GM23338 (cell line): ENCODE measurements at regions not wholly inside any gene's neighbourhood (a gene's known extent, or its start where the extent isn't known, plus 50 kb on each side); places are given as distances from the start of the nearest gene placed in this dataset.

ENCODE experiments used
- ATAC-seq: fragments of 200-7000 bp; cut with Tn5 transposase; 3 replicates; pipeline ENCODE4 v1.9.1; 2020
- DNase-seq: peaks from one replicate; pipeline ENCODE4 v3.0.0-alpha.2; 2015; ENCODE audit warnings: low spot score
- H2AFZ ChIP-seq: fragments of 200-600 bp; sonication (generic); 2 replicates; pipeline ENCODE4 v1.8.0; 2016; ENCODE audit warnings: antibody characterized with exemption, mild to moderate bottlenecking, moderate library complexity
- H3F3A ChIP-seq: fragments of 200-600 bp; sonication (generic); replicated peaks from 2 replicates; pipeline ENCODE4 v1.8.0; 2017; ENCODE audit warnings: antibody characterized with exemption, mixed run types, low read depth
- H3K27ac ChIP-seq: fragments of 200-600 bp; sonication (generic); 2 replicates; pipeline ENCODE4 v1.6.1; 2016; ENCODE audit warnings: low read depth
- H3K27me3 ChIP-seq: fragments of 200-600 bp; sonication (generic); 2 replicates; pipeline ENCODE4 v1.8.0; 2016; ENCODE audit warnings: mild to moderate bottlenecking, mixed run types, moderate library complexity; ENCODE audit not compliant: insufficient read depth
- H3K36me3 ChIP-seq: fragments of 200-600 bp; sonication (generic); 2 replicates; pipeline ENCODE4 v1.8.0; 2016; ENCODE audit warnings: mild to moderate bottlenecking; ENCODE audit not compliant: insufficient read depth
- H3K4me1 ChIP-seq: fragments of 200-600 bp; sonication (generic); 2 replicates; pipeline ENCODE4 v1.8.0; 2016; ENCODE audit warnings: mild to moderate bottlenecking, moderate library complexity; ENCODE audit not compliant: insufficient read depth
- H3K4me2 ChIP-seq: fragments of 200-600 bp; sonication (generic); 2 replicates; pipeline ENCODE4 v1.7.1; 2017; ENCODE audit warnings: mixed run types
- H3K4me3 ChIP-seq: fragments of 200-600 bp; sonication (generic); 2 replicates; pipeline ENCODE4 v1.6.1; 2016; ENCODE audit warnings: mixed run types
- H3K79me2 ChIP-seq: fragments of 200-600 bp; sonication (generic); replicated peaks from 2 replicates; pipeline ENCODE4 v1.8.0; 2017; ENCODE audit warnings: mild to moderate bottlenecking; ENCODE audit not compliant: insufficient read depth
- H3K9me2 ChIP-seq: fragments of 200-600 bp; sonication (generic); 2 replicates; pipeline ENCODE4 v1.8.0; 2017; ENCODE audit not compliant: insufficient read depth
- H4K20me1 ChIP-seq: fragments of 200-600 bp; sonication (generic); replicated peaks from 2 replicates; pipeline ENCODE4 v1.8.0; 2017; ENCODE audit warnings: mild to moderate bottlenecking; ENCODE audit not compliant: insufficient read depth
- H3K27ac Mint-ChIP-seq: 2 replicates; pipeline ENCODE4 v1.8.0; 2020; ENCODE audit warnings: inconsistent platforms, mild to moderate bottlenecking, moderate library complexity, mixed read lengths
- H3K27me3 Mint-ChIP-seq: 3 replicates; pipeline ENCODE4 v1.8.0; 2022; ENCODE audit warnings: low read depth, mild to moderate bottlenecking, moderate library complexity, mixed read lengths, inconsistent platforms; ENCODE audit not compliant: insufficient read depth, poor library complexity
- H3K36me3 Mint-ChIP-seq: 3 replicates; pipeline ENCODE4 v1.8.0; 2021; ENCODE audit warnings: low read depth, mild to moderate bottlenecking, inconsistent platforms, moderate library complexity, mixed read lengths
- H3K4me1 Mint-ChIP-seq: 3 replicates; pipeline ENCODE4 v1.8.0; 2020; ENCODE audit warnings: mild to moderate bottlenecking, inconsistent platforms, mixed read lengths
- H3K4me3 Mint-ChIP-seq: 3 replicates; pipeline ENCODE4 v1.8.0; 2021; ENCODE audit warnings: moderate library complexity, mild to moderate bottlenecking, inconsistent platforms, mixed read lengths
- H3K9me3 Mint-ChIP-seq: 3 replicates; pipeline ENCODE4 v1.8.0; 2020; ENCODE audit warnings: moderate library complexity, mild to moderate bottlenecking, inconsistent platforms, mixed read lengths
- CREB1 ChIP-seq: fragments of 250-450 bp; sonication (Bioruptor Pico); IDR thresholded peaks from 2 replicates; pipeline ENCODE4 v1.5.0; 2020; ENCODE audit warnings: low read depth, mild to moderate bottlenecking, moderate library complexity
- CTCF ChIP-seq, 2 experiments: fragments of 200-600 bp in 1 of 2; sonication (generic) in 1 of 2; conservative IDR thresholded peaks; 2 replicates each; pipeline versions ENCODE4 v1.5.1 to v1.6.1; 2016 to 2017; ENCODE audit warnings: antibody characterized with exemption in 2 of 2, low read depth in 2 of 2, mild to moderate bottlenecking in 2 of 2, moderate library complexity in 1 of 2
- ETS1 ChIP-seq: IDR thresholded peaks from 2 replicates; pipeline ENCODE4 v1.6.1; 2016; ENCODE audit warnings: antibody characterized with exemption
- EZH2 ChIP-seq: fragments of 200-600 bp; sonication (generic); IDR thresholded peaks from one replicate; pipeline ENCODE4 v1.8.0; 2017; ENCODE audit warnings: antibody characterized with exemption, mild to moderate bottlenecking, low read depth; ENCODE audit not compliant: unreplicated experiment
- EZH2phosphoT487 ChIP-seq: fragments of 200-600 bp; sonication (generic); IDR thresholded peaks from one replicate; pipeline ENCODE4 v1.8.1; 2018; ENCODE audit warnings: antibody characterized with exemption; ENCODE audit not compliant: unreplicated experiment
- JUNB ChIP-seq: IDR thresholded peaks from one replicate; pipeline ENCODE4 v1.6.1; 2016; ENCODE audit warnings: antibody characterized with exemption; ENCODE audit not compliant: unreplicated experiment
- NANOG ChIP-seq: IDR thresholded peaks from 2 replicates; pipeline ENCODE4 v1.6.1; 2016; ENCODE audit warnings: antibody characterized with exemption, borderline replicate concordance
- POLR2AphosphoS5 ChIP-seq: IDR thresholded peaks from 2 replicates; pipeline ENCODE4 v1.6.1; 2016; ENCODE audit warnings: antibody characterized with exemption, low read depth
- REST ChIP-seq: IDR thresholded peaks from one replicate; pipeline ENCODE4 v1.6.1; 2018; ENCODE audit warnings: antibody characterized with exemption; ENCODE audit not compliant: unreplicated experiment
- STAT1 ChIP-seq: IDR thresholded peaks from one replicate; pipeline ENCODE4 v1.6.1; 2016; ENCODE audit warnings: antibody characterized with exemption; ENCODE audit not compliant: unreplicated experiment
- ZNF114 ChIP-seq: fragments of 250-450 bp; sonication (Bioruptor Pico); IDR thresholded peaks from 2 replicates; pipeline ENCODE4 v1.5.0; 2020; ENCODE audit warnings: mild to moderate bottlenecking, moderate library complexity
- ZNF331 ChIP-seq: fragments of 250-450 bp; sonication (Bioruptor Pico); IDR thresholded peaks from 2 replicates; pipeline ENCODE4 v1.5.0; 2020; ENCODE audit warnings: low read depth, mild to moderate bottlenecking, moderate library complexity
- ZNF462 ChIP-seq: fragments of 250-450 bp; sonication (Bioruptor Pico); IDR thresholded peaks from 2 replicates; pipeline ENCODE4 v1.5.0; 2020; ENCODE audit warnings: mild to moderate bottlenecking, moderate library complexity

- TF ChIP-seq STAT1 (no peak), ZNF331 (CRISPR knock-in tag) (no peak), POLR2AphosphoS5 (no peak), CREB1 (CRISPR knock-in tag) (no peak), CTCF (conservative IDR thresholded peaks at IDR 0.05; ENCODE audit: low read depth in 2 of 2) (no peak), EZH2 (no peak), ZNF114 (CRISPR knock-in tag) (no peak), ETS1 (no peak), REST (no peak), NANOG (no peak), EZH2phosphoT487 (no peak), JUNB (no peak), ZNF462 (CRISPR knock-in tag) (no peak)
- H3K9me3 Mint-ChIP-seq = no peaks in the 10 kb centered on the region; the same call in 2 of the 3 replicates
- no peaks in the 10 kb centered on the region for H3K79me2 ChIP-seq
- H3K36me3 Mint-ChIP-seq = no peaks in the 10 kb centered on the region; the same call in 2 of the 3 replicates
- H3K4me2 ChIP-seq = no peak overlapping the region
- DNase-seq = no peak
- H3K9me2 ChIP-seq = 0 out of 2 replicates have a peak, but pooled peaks cover 6% of the 10 kb centered on the region
- H3K27me3 Mint-ChIP-seq = peaks cover 3% of the 10 kb centered on the region
- H3F3A ChIP-seq = no peaks in the 10 kb centered on the region
- H3K4me1 Mint-ChIP-seq = peaks cover 22% of the 10 kb centered on the region
- no peak overlapping the region for H3K4me3 Mint-ChIP-seq
- no peaks in the 10 kb centered on the region for H4K20me1 ChIP-seq
- H3K27ac Mint-ChIP-seq = no peak overlapping the region
- no peak overlapping the region for H3K27ac ChIP-seq
- peaks cover 17% of the 10 kb centered on the region; the same call in 1 of the 2 replicates for H3K4me1 ChIP-seq
- no peak overlapping the region for H2AFZ ChIP-seq
- ATAC-seq = no peak
- H3K4me3 ChIP-seq = no peak overlapping the region
- H3K36me3 ChIP-seq = no peaks in the 10 kb centered on the region
- no peaks in the 10 kb centered on the region for H3K27me3 ChIP-seq
These were observed 515.5 kb downstream of the CSNK1G3 start for GRCh38 chr5:124027441-124027840.
